A673 (cell line): ENCODE measurements at regions not wholly inside any gene's neighbourhood (a gene's known extent, or its start where the extent isn't known, plus 50 kb on each side); places are given as distances from the start of the nearest gene placed in this dataset.

Experiments used
- BruUV-seq: library from RNA; stranded (reverse); fragments of 400-500 nt; replicated peaks from 2 replicates; lab custom pipeline; 2021; lab: Mats Ljungman, UMichigan
- CTCF ChIA-PET: fragments of 300-600 bp; sonication (Branson Sonifier 250); formaldehyde crosslinking; loops from one replicate; lab custom pipeline; 2022; ENCODE audit warnings: antibody characterized with exemption; lab: Charles Lee
- POLR2A ChIA-PET: fragments of 300-600 bp; sonication (Branson Sonifier 250); formaldehyde crosslinking; loops from one replicate; lab custom pipeline; 2022; ENCODE audit warnings: antibody characterized with exemption; ENCODE audit not compliant: low non-redundant PET; lab: Charles Lee
- DNase-seq: peaks from one replicate; pipeline ENCODE4 v3.0.0-alpha.2; 2015; ENCODE audit warnings: low spot score
- H3K27ac ChIP-seq: fragments of 200-600 bp; sonication (generic); 2 replicates; pipeline ENCODE4 v1.5.1; 2016; ENCODE audit warnings: mixed run types, low read depth, mild to moderate bottlenecking, mixed read lengths, antibody characterized with exemption, low read length; ENCODE audit not compliant: poor library complexity, severe bottlenecking
- H3K27me3 ChIP-seq: fragments of 200-600 bp; sonication (generic); replicated peaks from 2 replicates; pipeline ENCODE4 v1.6.1; 2017; ENCODE audit warnings: mixed run types, low read depth, mild to moderate bottlenecking, mixed read lengths, antibody characterized with exemption, low read length; ENCODE audit not compliant: insufficient read depth, poor library complexity
- H3K36me3 ChIP-seq: fragments of 200-600 bp; sonication (generic); 2 replicates; pipeline ENCODE4 v1.6.1; 2016; ENCODE audit warnings: mixed run types, mild to moderate bottlenecking, mixed read lengths, antibody characterized with exemption, low read length; ENCODE audit not compliant: insufficient read depth, poor library complexity, severe bottlenecking
- H3K4me1 ChIP-seq: fragments of 200-600 bp; sonication (generic); 2 replicates; pipeline ENCODE4 v1.6.1; 2017; ENCODE audit warnings: mixed run types, mild to moderate bottlenecking, mixed read lengths, antibody characterized with exemption, low read length; ENCODE audit not compliant: insufficient read depth, poor library complexity, severe bottlenecking
- H3K4me3 ChIP-seq: fragments of 200-600 bp; sonication (generic); 2 replicates; pipeline ENCODE4 v1.5.1; 2016; ENCODE audit warnings: low read depth, mixed run types, mild to moderate bottlenecking, mixed read lengths, low read length; ENCODE audit not compliant: poor library complexity, severe bottlenecking
- H3K9me3 ChIP-seq: fragments of 200-600 bp; sonication (generic); 2 replicates; pipeline ENCODE4 v1.6.1; 2016; ENCODE audit warnings: mixed run types, low read depth, mild to moderate bottlenecking, mixed read lengths, antibody characterized with exemption, low read length; ENCODE audit not compliant: poor library complexity, severe bottlenecking
- CTCF ChIP-seq: fragments of 300-800, 200-600 bp; sonication (generic); conservative IDR thresholded peaks from 2 replicates; pipeline ENCODE4 v1.5.1; 2017; ENCODE audit warnings: low read depth, mild to moderate bottlenecking, antibody characterized with exemption, low read length, moderate library complexity, mixed read lengths
- EZH2 ChIP-seq: fragments of 200-600 bp; sonication (generic); IDR thresholded peaks from 2 replicates; pipeline ENCODE4 v1.6.1; 2017; ENCODE audit warnings: borderline replicate concordance, low read depth, mild to moderate bottlenecking, mixed read lengths, antibody characterized with exemption, low read length; ENCODE audit not compliant: poor library complexity, severe bottlenecking
- intact Hi-C: fragments of 100-400 bp; cut with micrococcal nuclease; formaldehyde crosslinking; loops from one replicate; pipeline ENCODE4 v1.10.0; 2022; ENCODE audit not compliant: unreplicated experiment

- POLR2A ChIA-PET, result no interaction called here
- no peaks in the 10 kb centered on the region for H3K9me3 ChIP-seq
- no peak for TF ChIP-seq CTCF
- TF ChIP-seq EZH2, result no peak
- H3K27me3 ChIP-seq, result no peaks in the 10 kb centered on the region
- no peak for DNase-seq
- no peak overlapping the region for H3K27ac ChIP-seq
- no peaks in the 10 kb centered on the region for H3K4me1 ChIP-seq
- CTCF ChIA-PET, result no interaction called here
- no peak overlapping the region for H3K4me3 ChIP-seq
- H3K36me3 ChIP-seq, result no peaks in the 10 kb centered on the region
- intact Hi-C loops, result no loop called here
- BruUV-seq, result no TSS peak
Observed at GRCh38 chr6:4637691-4638433, 138.3 kb upstream of the CDYL start.

- H3K36me3 ChIP-seq, result no peaks in the 10 kb centered on the region
- intact Hi-C loops, result no loop called here
- no peak for DNase-seq
- TF ChIP-seq CTCF (no peak), EZH2 (no peak)
- H3K27me3 ChIP-seq, result no peaks in the 10 kb centered on the region
- H3K4me1 ChIP-seq, result no peaks in the 10 kb centered on the region
- POLR2A ChIA-PET, result no interaction called here
- no peak overlapping the region for H3K27ac ChIP-seq
- no peaks in the 10 kb centered on the region for H3K9me3 ChIP-seq
- no TSS peak for BruUV-seq
- CTCF ChIA-PET, result no interaction called here
- H3K4me3 ChIP-seq, result no peak overlapping the region
Observed at GRCh38 chr6:4636881-4637224, 139.4 kb upstream of the CDYL start.

GRCh38 chr6:4636191-4636880 lies 139.9 kb upstream of the CDYL start:
- DNase-seq, result no peak
- intact Hi-C loops, result no loop called here
- ChIA-PET CTCF (no interaction called here), POLR2A (no interaction called here)
- BruUV-seq, result no TSS peak
- H3K4me1 ChIP-seq, result no peaks in the 10 kb centered on the region
- H3K36me3 ChIP-seq, result no peaks in the 10 kb centered on the region
- no peaks in the 10 kb centered on the region for H3K27me3 ChIP-seq
- H3K4me3 ChIP-seq, result no peak overlapping the region
- TF ChIP-seq CTCF, result no peak
- TF ChIP-seq EZH2, result no peak
- no peak overlapping the region for H3K27ac ChIP-seq
- H3K9me3 ChIP-seq, result no peaks in the 10 kb centered on the region
